ENCODE measurements at regions not wholly inside any gene's neighbourhood (a gene's known extent, or its start where the extent isn't known, plus 50 kb on each side); places are given as distances from the start of the nearest gene placed in this dataset.
A peak's percentile ranks its signal among the peaks of the same experiment; 100 is the strongest.

DNA sequence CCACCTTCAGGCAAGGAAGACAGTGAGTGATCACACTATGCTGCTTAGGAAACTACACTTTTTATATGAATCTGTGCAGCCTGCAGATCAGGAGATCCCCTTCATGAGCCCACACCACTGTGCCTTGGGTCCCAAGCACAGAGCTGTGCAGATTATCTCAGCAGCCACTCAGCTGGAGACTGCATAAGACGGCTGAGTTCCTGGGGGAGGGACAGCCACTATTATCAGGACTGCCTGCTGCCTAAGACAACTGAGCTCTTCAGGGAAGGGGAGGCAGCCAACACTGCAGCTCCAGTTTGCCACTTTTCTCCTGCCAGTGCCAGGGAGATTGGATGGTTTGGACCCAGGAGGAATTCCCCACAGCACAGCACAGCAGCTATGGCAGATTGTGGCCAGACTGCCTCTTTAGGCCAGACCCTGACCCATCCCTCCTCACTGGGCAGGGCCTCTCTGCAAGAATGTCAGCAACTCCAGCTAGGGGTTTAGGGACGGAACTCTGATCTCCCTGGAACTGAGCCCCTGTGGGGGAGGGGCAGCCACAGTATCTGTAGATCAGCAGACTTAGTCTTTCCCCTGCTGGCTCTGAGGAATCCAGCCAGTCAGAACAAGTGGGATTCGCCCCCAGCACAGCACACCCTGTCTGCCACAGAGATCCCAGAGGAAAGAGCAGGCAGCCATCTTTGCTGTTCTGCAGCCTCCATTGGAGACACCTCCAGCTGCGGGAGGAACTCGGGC is 141.3 kb downstream of the KLHL28 start:
- Histone ChIP-seq H3K9ac (ENCODE audit: low read depth, low read length, poor library complexity) (no peak overlapping the region), H3K18ac (ENCODE audit: low read length) (peak overlapping the region; percentile 54), H3K36me3 (replicated peaks in 1 of 2; ENCODE audit: control insufficient read depth in 2 of 2, insufficient read depth in 2 of 2, low read length in 2 of 2) (no peaks in the 10 kb centered on the region), H3K4me3 (ENCODE audit: low read length in 2 of 2) (no peak overlapping the region), H3K79me1 (ENCODE audit: low read depth, low read length) (no peaks in the 10 kb centered on the region), H2BK12ac (ENCODE audit: low read length) (no peak overlapping the region), H2AFZ (ENCODE audit: low read length) (peak overlapping the region; percentile 88), H3K27ac (replicated peaks; ENCODE audit: low read length) (no peak overlapping the region), H2BK120ac (ENCODE audit: low read depth, low read length) (peak overlapping the region; percentile 21), H3K9me3 (replicated peaks in 1 of 2; ENCODE audit: control insufficient read depth in 2 of 2, insufficient read depth in 1 of 2, low read depth in 1 of 2, low read length in 2 of 2) (no peaks in the 10 kb centered on the region), H4K91ac (ENCODE audit: low read depth, low read length, poor library complexity) (peak overlapping the region; percentile 5), H3K4me1 (ENCODE audit: control insufficient read depth in 2 of 2, insufficient read depth in 1 of 2, low read depth in 1 of 2, low read length in 2 of 2) (peaks cover 0 to 9% of the 10 kb centered on the region in 2 donors), H3K14ac (ENCODE audit: low read length) (no peak overlapping the region), H3K27me3 (ENCODE audit: control insufficient read depth in 3 of 3, insufficient read depth in 3 of 3, low read depth in 1 of 3, low read length in 3 of 3) (no peaks in the 10 kb centered on the region), H2AK5ac (ENCODE audit: low read depth, low read length) (no peak overlapping the region), H3K4me2 (ENCODE audit: insufficient read depth, low read length, poor library complexity, severe bottlenecking) (no peak overlapping the region), H2BK15ac (ENCODE audit: low read length) (no peak overlapping the region), H2BK5ac (ENCODE audit: low read length) (no peak overlapping the region), H3K4ac (ENCODE audit: low read length) (no peak overlapping the region), H4K8ac (ENCODE audit: low read depth, low read length) (peak overlapping the region; percentile 92), H3K23ac (ENCODE audit: low read depth, low read length, poor library complexity) (no peak overlapping the region)
- peak; percentile 20 for DNase-seq (ENCODE audit: low spot score)
- no CpG with 5 or more reads among the region's 5 CpGs for WGBS, 2 donors (ENCODE audit: extremely low coverage in 2 of 2, insufficient read length in 2 of 2, insufficient replicate concordance in 1 of 2)

GRCh38 chr14:44814196-44814595 is 147.6 kb downstream of the KLHL28 start:
- no peak overlapping the region for H4K8ac ChIP-seq (ENCODE audit: low read depth, low read length)
- no CpG with 5 or more reads among the region's 2 CpGs for WGBS, 2 donors (ENCODE audit: extremely low coverage in 2 of 2, insufficient read length in 2 of 2, insufficient replicate concordance in 1 of 2)
- H3K79me1 ChIP-seq (ENCODE audit: low read depth, low read length): no peaks in the 10 kb centered on the region
- no peaks in the 10 kb centered on the region for H3K36me3 ChIP-seq (replicated peaks in 1 of 2; ENCODE audit: control insufficient read depth in 2 of 2, insufficient read depth in 2 of 2, low read length in 2 of 2)
- H3K27ac ChIP-seq (replicated peaks; ENCODE audit: low read length): no peak overlapping the region
- no peaks in the 10 kb centered on the region for H3K4me1 ChIP-seq (ENCODE audit: control insufficient read depth in 2 of 2, insufficient read depth in 1 of 2, low read depth in 1 of 2, low read length in 2 of 2)
- H4K91ac ChIP-seq (ENCODE audit: low read depth, low read length, poor library complexity): no peak overlapping the region
- no peak overlapping the region for H2AK5ac ChIP-seq (ENCODE audit: low read depth, low read length)
- H3K4me2 ChIP-seq (ENCODE audit: insufficient read depth, low read length, poor library complexity, severe bottlenecking): no peak overlapping the region
- no peak overlapping the region for H3K4me3 ChIP-seq (ENCODE audit: low read length in 2 of 2)
- H3K23ac ChIP-seq (ENCODE audit: low read depth, low read length, poor library complexity): no peak overlapping the region
- H3K9ac ChIP-seq (ENCODE audit: low read depth, low read length, poor library complexity): no peak overlapping the region
- no peaks in the 10 kb centered on the region for H3K9me3 ChIP-seq (replicated peaks in 1 of 2; ENCODE audit: control insufficient read depth in 2 of 2, insufficient read depth in 1 of 2, low read depth in 1 of 2, low read length in 2 of 2)
- no peak overlapping the region for H2BK120ac ChIP-seq (ENCODE audit: low read depth, low read length)
- no peak overlapping the region for H3K4ac ChIP-seq (ENCODE audit: low read length)
- H2BK12ac ChIP-seq (ENCODE audit: low read length): no peak overlapping the region
- no peak overlapping the region for H2BK5ac ChIP-seq (ENCODE audit: low read length)
- no peak for DNase-seq (ENCODE audit: low spot score)
- H2BK15ac ChIP-seq (ENCODE audit: low read length): no peak overlapping the region
- no peaks in the 10 kb centered on the region for H3K27me3 ChIP-seq (ENCODE audit: control insufficient read depth in 3 of 3, insufficient read depth in 3 of 3, low read depth in 1 of 3, low read length in 3 of 3)
- no peak overlapping the region for H2AFZ ChIP-seq (ENCODE audit: low read length)
- H3K18ac ChIP-seq (ENCODE audit: low read length): no peak overlapping the region
- H3K14ac ChIP-seq (ENCODE audit: low read length): no peak overlapping the region

DNA sequence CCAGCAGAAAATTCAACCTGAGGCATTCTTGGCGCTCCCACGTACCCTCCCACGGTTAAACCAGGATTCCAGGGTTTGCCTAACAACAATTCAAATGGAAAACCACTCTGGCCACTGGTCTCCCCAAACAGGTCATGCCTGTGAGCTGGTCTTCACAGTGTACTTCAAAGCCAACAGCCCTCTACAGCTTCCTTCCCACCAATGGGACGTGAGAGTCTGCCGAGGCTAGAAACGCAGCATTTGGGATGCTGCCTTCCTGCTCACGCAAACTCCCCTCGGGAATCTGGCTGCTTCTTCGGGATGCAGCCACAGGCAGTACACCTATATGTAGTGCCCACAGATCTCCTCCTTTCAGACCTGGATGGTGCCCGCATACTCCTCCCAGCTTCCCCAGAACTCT is 149.1 kb downstream of the KLHL28 start:
- Histone ChIP-seq H4K91ac (ENCODE audit: low read depth, low read length, poor library complexity) (no peak overlapping the region), H2BK15ac (ENCODE audit: low read length) (no peak overlapping the region), H3K4me1 (ENCODE audit: control insufficient read depth in 2 of 2, insufficient read depth in 1 of 2, low read depth in 1 of 2, low read length in 2 of 2) (no peaks in the 10 kb centered on the region), H3K4me3 (ENCODE audit: low read length in 2 of 2) (no peak overlapping the region), H3K27me3 (ENCODE audit: control insufficient read depth in 3 of 3, insufficient read depth in 3 of 3, low read depth in 1 of 3, low read length in 3 of 3) (no peaks in the 10 kb centered on the region), H3K9me3 (replicated peaks in 1 of 2; ENCODE audit: control insufficient read depth in 2 of 2, insufficient read depth in 1 of 2, low read depth in 1 of 2, low read length in 2 of 2) (no peaks in the 10 kb centered on the region), H4K8ac (ENCODE audit: low read depth, low read length) (no peak overlapping the region), H3K18ac (ENCODE audit: low read length) (no peak overlapping the region), H2AK5ac (ENCODE audit: low read depth, low read length) (no peak overlapping the region), H3K36me3 (replicated peaks in 1 of 2; ENCODE audit: control insufficient read depth in 2 of 2, insufficient read depth in 2 of 2, low read length in 2 of 2) (no peaks in the 10 kb centered on the region), H2AFZ (ENCODE audit: low read length) (no peak overlapping the region), H3K4me2 (ENCODE audit: insufficient read depth, low read length, poor library complexity, severe bottlenecking) (no peak overlapping the region), H3K9ac (ENCODE audit: low read depth, low read length, poor library complexity) (no peak overlapping the region), H2BK5ac (ENCODE audit: low read length) (no peak overlapping the region), H3K79me1 (ENCODE audit: low read depth, low read length) (no peaks in the 10 kb centered on the region), H3K23ac (ENCODE audit: low read depth, low read length, poor library complexity) (no peak overlapping the region), H2BK120ac (ENCODE audit: low read depth, low read length) (no peak overlapping the region), H3K14ac (ENCODE audit: low read length) (no peak overlapping the region), H3K27ac (replicated peaks; ENCODE audit: low read length) (no peak overlapping the region), H2BK12ac (ENCODE audit: low read length) (no peak overlapping the region), H3K4ac (ENCODE audit: low read length) (no peak overlapping the region)
- DNase-seq (ENCODE audit: low spot score): no peak
- WGBS, 2 donors (ENCODE audit: extremely low coverage in 2 of 2, insufficient read length in 2 of 2, insufficient replicate concordance in 1 of 2): no CpG with 5 or more reads among the region's 10 CpGs

DNA sequence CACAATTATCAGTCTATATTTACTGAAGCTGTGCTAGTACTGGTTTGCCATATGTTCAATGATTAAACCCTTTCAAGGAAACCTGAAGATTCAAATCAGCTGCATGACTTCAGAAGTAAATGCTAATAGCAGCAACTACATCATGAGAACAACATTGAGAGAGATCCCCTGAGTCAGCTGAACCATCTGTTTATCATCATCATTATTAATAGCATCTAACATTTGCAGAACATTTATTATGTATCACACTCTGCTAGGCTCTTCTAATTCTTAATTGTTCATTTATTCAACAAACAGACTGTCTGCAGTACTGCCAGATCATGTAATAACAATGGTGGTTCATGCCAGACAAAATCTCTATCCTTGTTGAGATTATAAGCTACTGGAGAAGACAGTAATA is 157.4 kb downstream of the KLHL28 start:
- H4K91ac ChIP-seq (ENCODE audit: low read depth, low read length, poor library complexity): no peak overlapping the region
- H2AFZ ChIP-seq (ENCODE audit: low read length): no peak overlapping the region
- no peak overlapping the region for H3K18ac ChIP-seq (ENCODE audit: low read length)
- no peak overlapping the region for H3K4me3 ChIP-seq (ENCODE audit: low read length in 2 of 2)
- no peak overlapping the region for H3K27ac ChIP-seq (replicated peaks; ENCODE audit: low read length)
- no peak overlapping the region for H2BK12ac ChIP-seq (ENCODE audit: low read length)
- H3K27me3 ChIP-seq (ENCODE audit: control insufficient read depth in 3 of 3, insufficient read depth in 3 of 3, low read depth in 1 of 3, low read length in 3 of 3): no peaks in the 10 kb centered on the region
- no peak overlapping the region for H2BK15ac ChIP-seq (ENCODE audit: low read length)
- no peak for DNase-seq (ENCODE audit: low spot score)
- H3K4ac ChIP-seq (ENCODE audit: low read length): no peak overlapping the region
- H3K23ac ChIP-seq (ENCODE audit: low read depth, low read length, poor library complexity): no peak overlapping the region
- no peak overlapping the region for H2BK120ac ChIP-seq (ENCODE audit: low read depth, low read length)
- no peak overlapping the region for H2BK5ac ChIP-seq (ENCODE audit: low read length)
- H2AK5ac ChIP-seq (ENCODE audit: low read depth, low read length): no peak overlapping the region
- H3K14ac ChIP-seq (ENCODE audit: low read length): no peak overlapping the region
- no peaks in the 10 kb centered on the region for H3K9me3 ChIP-seq (replicated peaks in 1 of 2; ENCODE audit: control insufficient read depth in 2 of 2, insufficient read depth in 1 of 2, low read depth in 1 of 2, low read length in 2 of 2)
- H3K4me2 ChIP-seq (ENCODE audit: insufficient read depth, low read length, poor library complexity, severe bottlenecking): no peak overlapping the region
- no peak overlapping the region for H4K8ac ChIP-seq (ENCODE audit: low read depth, low read length)
- H3K79me1 ChIP-seq (ENCODE audit: low read depth, low read length): no peaks in the 10 kb centered on the region
- H3K36me3 ChIP-seq (replicated peaks in 1 of 2; ENCODE audit: control insufficient read depth in 2 of 2, insufficient read depth in 2 of 2, low read length in 2 of 2): no peaks in the 10 kb centered on the region
- H3K4me1 ChIP-seq (ENCODE audit: control insufficient read depth in 2 of 2, insufficient read depth in 1 of 2, low read depth in 1 of 2, low read length in 2 of 2): no peaks in the 10 kb centered on the region
- no peak overlapping the region for H3K9ac ChIP-seq (ENCODE audit: low read depth, low read length, poor library complexity)
